SK-N-SH (cell line): ENCODE measurements at regions not wholly inside any gene's neighbourhood (a gene's known extent, or its start where the extent isn't known, plus 50 kb on each side); places are given as distances from the start of the nearest gene placed in this dataset.

Experiments used
- CTCF ChIA-PET: fragments of 300-600, 350-600 bp; formaldehyde crosslinking; extraction: SDS; loops from one replicate; lab custom pipeline; 2021; lab: Yijun Ruan, JAX
- POLR2A ChIA-PET: fragments of 350-600 bp; sonication (Branson Sonifier 250); formaldehyde crosslinking; extraction: SDS; loops from one replicate; lab custom pipeline; 2020; ENCODE audit warnings: antibody characterized with exemption, inconsistent platforms; lab: Yijun Ruan, JAX
- DNase-seq: peaks from one replicate; pipeline ENCODE4 v3.0.0; 2012
- H2AFZ ChIP-seq: fragments of 200-600 bp; sonication (generic); 2 replicates; pipeline ENCODE4 v1.8.1; 2016; ENCODE audit warnings: antibody characterized with exemption, mild to moderate bottlenecking, low read depth
- H3F3A ChIP-seq: fragments of 200-600 bp; sonication (generic); replicated peaks from 2 replicates; pipeline ENCODE3; 2016; ENCODE audit warnings: antibody characterized with exemption, mild to moderate bottlenecking; ENCODE audit not compliant: insufficient read depth
- H3K27ac ChIP-seq, 2 experiments: fragments of 200-500 bp in 1 of 2; fragments of 200-600 bp in 1 of 2; sonication (Bioruptor generic) in 1 of 2; sonication (generic), shearing (Covaris generic) in 1 of 2; 2 replicates each; pipeline versions ENCODE4 v1.5.1 to v1.6.1; 2014 to 2016; ENCODE audit warnings: low read depth in 2 of 2, inconsistent platforms in 1 of 2, low read length in 1 of 2, mild to moderate bottlenecking in 1 of 2, mixed read lengths in 1 of 2
- H3K27me3 ChIP-seq: fragments of 200-600 bp; sonication (generic), shearing (Covaris generic); 2 replicates; pipeline ENCODE4 v1.6.1; 2016; ENCODE audit warnings: mixed run types; ENCODE audit not compliant: insufficient read depth
- H3K36me3 ChIP-seq, 2 experiments: fragments of 200-500 bp in 1 of 2; fragments of 200-600 bp in 1 of 2; sonication (Bioruptor generic) in 1 of 2; sonication (generic) in 1 of 2; replicated peaks in 1 of 2; 2 replicates each; pipeline versions ENCODE3 to v1.5.1; 2014 to 2016; ENCODE audit warnings: low read length in 1 of 2, mild to moderate bottlenecking in 1 of 2; ENCODE audit not compliant: insufficient read depth in 2 of 2, control insufficient read depth in 1 of 2
- H3K4me1 ChIP-seq, 2 experiments: fragments of 200-500 bp in 1 of 2; fragments of 200-600 bp in 1 of 2; sonication (Bioruptor generic) in 1 of 2; sonication (generic), shearing (Covaris generic) in 1 of 2; 2 replicates each; pipeline versions ENCODE4 v1.5.1 to v1.6.1; 2014 to 2016; ENCODE audit warnings: low read depth in 1 of 2, low read length in 1 of 2, mixed run types in 1 of 2; ENCODE audit not compliant: insufficient read depth in 2 of 2, control insufficient read depth in 1 of 2
- H3K4me2 ChIP-seq: fragments of 200-600 bp; sonication (generic), shearing (Covaris generic); 2 replicates; pipeline ENCODE4 v1.6.1; 2017; ENCODE audit warnings: mixed run types
- H3K4me3 ChIP-seq, 2 experiments: fragments of 200-500 bp in 1 of 2; fragments of 200-600 bp in 1 of 2; sonication (Bioruptor generic) in 1 of 2; sonication (generic), shearing (Covaris generic) in 1 of 2; 2 replicates each; pipeline versions ENCODE4 v1.5.1 to v1.8.1; 2014 to 2016; ENCODE audit warnings: low read depth in 2 of 2, inconsistent platforms in 1 of 2, low read length in 1 of 2, mild to moderate bottlenecking in 1 of 2, mixed read lengths in 1 of 2, moderate library complexity in 1 of 2
- H3K79me2 ChIP-seq: fragments of 200-600 bp; sonication (generic); 2 replicates; pipeline ENCODE4 v1.8.1; 2017; ENCODE audit warnings: mild to moderate bottlenecking; ENCODE audit not compliant: insufficient read depth
- H3K9ac ChIP-seq: fragments of 200-600 bp; sonication (generic); 2 replicates; pipeline ENCODE4 v1.6.1; 2017; ENCODE audit warnings: mixed run types
- H3K9me2 ChIP-seq: fragments of 200-600 bp; sonication (generic); 2 replicates; pipeline ENCODE4 v1.6.1; 2017; ENCODE audit warnings: mixed run types
- H3K9me3 ChIP-seq: fragments of 200-600 bp; sonication (generic); 2 replicates; pipeline ENCODE4 v1.6.1; 2017; ENCODE audit warnings: mixed run types, mild to moderate bottlenecking, moderate library complexity
- H4K20me1 ChIP-seq: fragments of 200-600 bp; sonication (generic); 2 replicates; pipeline ENCODE4 v1.6.1; 2017; ENCODE audit warnings: mild to moderate bottlenecking, mixed run types; ENCODE audit not compliant: insufficient read depth
- CHD2 ChIP-seq: fragments of 150-350 bp; IDR thresholded peaks from 2 replicates; pipeline ENCODE4 v1.6.1; 2018; ENCODE audit warnings: low read length; ENCODE audit not compliant: partially characterized antibody
- ELF1 ChIP-seq: IDR thresholded peaks from 2 replicates; pipeline ENCODE4 v1.4.0; 2012
- EP300 ChIP-seq, 2 experiments: IDR thresholded peaks; 2 replicates each; pipeline versions ENCODE4 v1.4.0 to v1.6.1; 2012; ENCODE audit warnings: borderline replicate concordance in 1 of 2, low read depth in 1 of 2, low read length in 1 of 2
- FOSL2 ChIP-seq: IDR thresholded peaks from 2 replicates; pipeline ENCODE4 v1.4.0; 2012; ENCODE audit warnings: low read depth, mild to moderate bottlenecking, moderate library complexity, borderline replicate concordance
- FOXJ3 ChIP-seq: sonication (generic); formaldehyde crosslinking; IDR thresholded peaks from 2 replicates; pipeline ENCODE4 v1.5.1; 2020; ENCODE audit warnings: mild to moderate bottlenecking, missing genetic modification reagents
- FOXM1 ChIP-seq: IDR thresholded peaks from 2 replicates; pipeline ENCODE4 v1.4.0; 2012; ENCODE audit warnings: low read depth, mild to moderate bottlenecking
- GABPA ChIP-seq: IDR thresholded peaks from 2 replicates; pipeline ENCODE4 v1.4.0; 2012; ENCODE audit warnings: low read depth, mild to moderate bottlenecking
- JUND ChIP-seq: IDR thresholded peaks from 2 replicates; pipeline ENCODE4 v1.4.0; 2012
- MEF2A ChIP-seq: IDR thresholded peaks from 2 replicates; pipeline ENCODE4 v1.4.0; 2012; ENCODE audit warnings: low read depth, borderline replicate concordance
- MXI1 ChIP-seq: IDR thresholded peaks from 2 replicates; pipeline ENCODE4 v1.6.1; 2012; ENCODE audit warnings: mild to moderate bottlenecking, low read depth, low read length, improper control_type of control experiment
- POLR2AphosphoS5 ChIP-seq: IDR thresholded peaks from 2 replicates; pipeline ENCODE4 v1.6.1; 2012; ENCODE audit warnings: low read depth, low read length
- RAD21 ChIP-seq: IDR thresholded peaks from 2 replicates; pipeline ENCODE4 v1.6.1; 2012; ENCODE audit warnings: mild to moderate bottlenecking, low read length
- RCOR1 ChIP-seq: fragments of 150-350 bp; IDR thresholded peaks from 2 replicates; pipeline ENCODE4 v1.6.1; 2017; ENCODE audit warnings: antibody characterized with exemption, low read length
- RFX5 ChIP-seq: IDR thresholded peaks from 2 replicates; pipeline ENCODE4 v1.6.1; 2012; ENCODE audit warnings: mild to moderate bottlenecking, improper control_type of control experiment, low read length
- RXRA ChIP-seq: IDR thresholded peaks from 2 replicates; pipeline ENCODE4 v1.4.0; 2012; ENCODE audit warnings: low read depth, mild to moderate bottlenecking, borderline replicate concordance
- SIN3A ChIP-seq: IDR thresholded peaks from 2 replicates; pipeline ENCODE4 v1.6.1; 2012; ENCODE audit warnings: low read depth, mild to moderate bottlenecking, low read length, moderate library complexity, borderline replicate concordance
- SMC3 ChIP-seq: IDR thresholded peaks from 2 replicates; pipeline ENCODE4 v1.6.1; 2012; ENCODE audit warnings: low read depth, low read length, improper control_type of control experiment
- TAF1 ChIP-seq: IDR thresholded peaks from 2 replicates; pipeline ENCODE4 v1.6.1; 2012; ENCODE audit warnings: low read depth, mild to moderate bottlenecking, low read length, moderate library complexity, borderline replicate concordance
- YY1 ChIP-seq: IDR thresholded peaks from 2 replicates; pipeline ENCODE4 v1.4.0; 2012; ENCODE audit warnings: low read depth, mild to moderate bottlenecking
- WGBS: methylation state at CpG from one replicate; pipeline ENCODE4 v1.1.6; 2017; ENCODE audit warnings: low lambda C conversion rate; 5-methylcytosine and 5-hydroxymethylcytosine counted together
- TF ChIP-seq, protein P1 (sequence below): fragments of 150-350 bp; IDR thresholded peaks from 2 replicates; pipeline ENCODE4 v1.6.1; 2017; ENCODE audit warnings: antibody characterized with exemption, low read length, low read depth, borderline replicate concordance
- TF ChIP-seq, protein P2 (sequence below): IDR thresholded peaks from 2 replicates; pipeline ENCODE4 v1.4.0; 2012; ENCODE audit warnings: low read depth, borderline replicate concordance
- TF ChIP-seq, protein P3 (sequence below): IDR thresholded peaks from 2 replicates; pipeline ENCODE4 v1.4.0; 2012; ENCODE audit warnings: low read depth
- TF ChIP-seq, protein P4 (sequence below): IDR thresholded peaks from 2 replicates; pipeline ENCODE4 v1.4.0; 2012; ENCODE audit warnings: low read depth, borderline replicate concordance

GRCh38 chr2:19762142-19762541 lies 139.6 kb downstream of the TTC32 start (continued):
- TF ChIP-seq, protein P1, sequence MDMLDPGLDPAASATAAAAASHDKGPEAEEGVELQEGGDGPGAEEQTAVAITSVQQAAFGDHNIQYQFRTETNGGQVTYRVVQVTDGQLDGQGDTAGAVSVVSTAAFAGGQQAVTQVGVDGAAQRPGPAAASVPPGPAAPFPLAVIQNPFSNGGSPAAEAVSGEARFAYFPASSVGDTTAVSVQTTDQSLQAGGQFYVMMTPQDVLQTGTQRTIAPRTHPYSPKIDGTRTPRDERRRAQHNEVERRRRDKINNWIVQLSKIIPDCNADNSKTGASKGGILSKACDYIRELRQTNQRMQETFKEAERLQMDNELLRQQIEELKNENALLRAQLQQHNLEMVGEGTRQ, result no peak
- no peak for TF ChIP-seq FOSL2
- TF ChIP-seq FOXJ3 (CRISPR knock-in tag), result no peak
- TF ChIP-seq EP300 (IDR thresholded peaks at IDR 0.05; ENCODE audit: borderline replicate concordance in 1 of 2, low read depth in 1 of 2, low read length in 1 of 2), result no peak
- no peak for TF ChIP-seq POLR2AphosphoS5
- TF ChIP-seq, all 33 proteins: peak for 0

GRCh38 chr2:19759880-19760279 lies 141.9 kb downstream of the TTC32 start:
- Histone ChIP-seq H3K4me2 (no peak overlapping the region), H2AFZ (no peak overlapping the region), H4K20me1 (no peaks in the 10 kb centered on the region), H3K27me3 (peaks cover 8% of the 10 kb centered on the region; the same call in 1 of the 2 replicates), H3K9me2 (no peaks in the 10 kb centered on the region), H3K4me3 (no peak overlapping the region)
- TF ChIP-seq RCOR1 (peak; percentile 55; the same call in 1 of the 2 replicates), CHD2 (peak; percentile 20), GABPA (no peak), EP300 (IDR thresholded peaks at IDR 0.05; ENCODE audit: borderline replicate concordance in 1 of 2, low read depth in 1 of 2, low read length in 1 of 2) (no peak)
- TF ChIP-seq, all 33 proteins: peak for 2
- WGBS, result 39% methylated on average over 6 of the region's 6 CpGs
- no peak overlapping the region for H3K27ac ChIP-seq
- DNase-seq, result peak; percentile 52
- ChIA-PET CTCF (interaction anchor here (0.6 to 1.5 kb wide), 3 partner anchors 11 to 103 kb away, joined by 3 to 5 read pairs (median 4); no protein-coding TSS in a partner anchor), POLR2A (no interaction called here)
- H3F3A ChIP-seq, result no peaks in the 10 kb centered on the region
- no peaks in the 10 kb centered on the region for H3K36me3 ChIP-seq
- no peaks in the 10 kb centered on the region for H3K9me3 ChIP-seq
- H3K4me1 ChIP-seq, result peaks cover 0 to 7% of the 10 kb centered on the region in 2 experiments; a peak in 1 of 4 replicates
- no peak overlapping the region for H3K9ac ChIP-seq
- H3K79me2 ChIP-seq, result no peaks in the 10 kb centered on the region

- no peaks in the 10 kb centered on the region for H3K79me2 ChIP-seq
- no peak for DNase-seq
- no peak overlapping the region for H3K4me2 ChIP-seq
- no peak overlapping the region for H2AFZ ChIP-seq
- peaks cover 0 to 7% of the 10 kb centered on the region in 2 experiments; a peak in 1 of 4 replicates for H3K4me1 ChIP-seq
- peaks cover 8% of the 10 kb centered on the region; the same call in 1 of the 2 replicates for H3K27me3 ChIP-seq
- no peaks in the 10 kb centered on the region for H3K9me3 ChIP-seq
- ChIA-PET POLR2A (no interaction called here), CTCF (interaction anchor here (1.1 kb wide), 1 partner anchor 104 kb away, joined by 3 read pairs; no protein-coding TSS in a partner anchor)
- no peaks in the 10 kb centered on the region for H3K9me2 ChIP-seq
- no peak overlapping the region for H3K9ac ChIP-seq
- WGBS, result 26% methylated on average over 5 of the region's 5 CpGs
- H3K27ac ChIP-seq, result no peak overlapping the region
- H4K20me1 ChIP-seq, result no peaks in the 10 kb centered on the region
- no peaks in the 10 kb centered on the region for H3K36me3 ChIP-seq
- no peaks in the 10 kb centered on the region for H3F3A ChIP-seq
- no peak overlapping the region for H3K4me3 ChIP-seq
- TF ChIP-seq, protein P2, sequence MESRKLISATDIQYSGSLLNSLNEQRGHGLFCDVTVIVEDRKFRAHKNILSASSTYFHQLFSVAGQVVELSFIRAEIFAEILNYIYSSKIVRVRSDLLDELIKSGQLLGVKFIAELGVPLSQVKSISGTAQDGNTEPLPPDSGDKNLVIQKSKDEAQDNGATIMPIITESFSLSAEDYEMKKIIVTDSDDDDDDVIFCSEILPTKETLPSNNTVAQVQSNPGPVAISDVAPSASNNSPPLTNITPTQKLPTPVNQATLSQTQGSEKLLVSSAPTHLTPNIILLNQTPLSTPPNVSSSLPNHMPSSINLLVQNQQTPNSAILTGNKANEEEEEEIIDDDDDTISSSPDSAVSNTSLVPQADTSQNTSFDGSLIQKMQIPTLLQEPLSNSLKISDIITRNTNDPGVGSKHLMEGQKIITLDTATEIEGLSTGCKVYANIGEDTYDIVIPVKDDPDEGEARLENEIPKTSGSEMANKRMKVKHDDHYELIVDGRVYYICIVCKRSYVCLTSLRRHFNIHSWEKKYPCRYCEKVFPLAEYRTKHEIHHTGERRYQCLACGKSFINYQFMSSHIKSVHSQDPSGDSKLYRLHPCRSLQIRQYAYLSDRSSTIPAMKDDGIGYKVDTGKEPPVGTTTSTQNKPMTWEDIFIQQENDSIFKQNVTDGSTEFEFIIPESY, result no peak
- TF ChIP-seq, protein P3, sequence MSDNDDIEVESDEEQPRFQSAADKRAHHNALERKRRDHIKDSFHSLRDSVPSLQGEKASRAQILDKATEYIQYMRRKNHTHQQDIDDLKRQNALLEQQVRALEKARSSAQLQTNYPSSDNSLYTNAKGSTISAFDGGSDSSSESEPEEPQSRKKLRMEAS, result no peak
- TF ChIP-seq EP300 (IDR thresholded peaks at IDR 0.05; ENCODE audit: borderline replicate concordance in 1 of 2, low read depth in 1 of 2, low read length in 1 of 2) (no peak), TAF1 (no peak), FOXJ3 (CRISPR knock-in tag) (no peak), RXRA (no peak), CHD2 (no peak), FOXM1 (no peak), MEF2A (no peak), ELF1 (no peak), YY1 (no peak), JUND (no peak), MXI1 (no peak), SMC3 (no peak), SIN3A (no peak), RAD21 (no peak), RFX5 (no peak), FOSL2 (no peak)
- TF ChIP-seq, protein P4, sequence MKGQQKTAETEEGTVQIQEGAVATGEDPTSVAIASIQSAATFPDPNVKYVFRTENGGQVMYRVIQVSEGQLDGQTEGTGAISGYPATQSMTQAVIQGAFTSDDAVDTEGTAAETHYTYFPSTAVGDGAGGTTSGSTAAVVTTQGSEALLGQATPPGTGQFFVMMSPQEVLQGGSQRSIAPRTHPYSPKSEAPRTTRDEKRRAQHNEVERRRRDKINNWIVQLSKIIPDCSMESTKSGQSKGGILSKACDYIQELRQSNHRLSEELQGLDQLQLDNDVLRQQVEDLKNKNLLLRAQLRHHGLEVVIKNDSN, result no peak
These were observed 143.1 kb downstream of the TTC32 start for GRCh38 chr2:19758658-19759057.
